ENCODE measurements at regions not wholly inside any gene's neighbourhood (a gene's known extent, or its start where the extent isn't known, plus 50 kb on each side); places are given as distances from the start of the nearest gene placed in this dataset.

DNA sequence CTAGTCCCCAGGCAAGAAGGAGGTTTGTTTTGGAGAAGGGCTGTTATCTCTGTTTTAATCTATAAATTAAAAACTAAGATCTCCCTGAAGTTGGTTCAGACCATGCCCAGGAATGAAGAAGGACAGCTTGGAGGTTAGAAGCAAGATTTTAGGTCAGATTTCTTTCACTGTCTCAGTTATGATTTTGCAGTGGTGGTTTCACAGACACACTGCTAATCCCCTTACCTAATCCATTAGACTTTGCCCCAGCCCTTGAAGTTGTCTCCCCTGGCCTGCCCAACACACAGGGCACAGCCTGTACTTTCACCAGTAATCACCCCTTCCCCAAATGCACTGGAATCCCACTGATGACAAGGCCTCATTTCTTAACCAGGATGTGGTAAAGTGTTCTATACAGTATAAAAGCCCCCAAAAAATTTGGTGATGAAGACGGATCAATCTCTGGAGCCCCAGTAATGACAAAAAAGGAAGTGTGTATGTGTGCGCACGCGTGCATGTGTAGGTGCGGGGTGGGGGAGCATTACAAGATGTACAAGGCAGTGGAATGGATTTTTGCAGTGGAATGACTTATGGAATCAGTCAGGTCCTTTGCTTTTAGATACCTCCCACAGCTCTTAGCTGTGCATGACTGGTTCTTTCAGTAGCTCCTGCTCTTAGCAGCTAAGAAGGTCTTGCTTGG lies 73.1 kb upstream of the TERB2 start:
- TF ChIP-seq EZH2 (IDR thresholded peaks at IDR 0.05; ENCODE audit: borderline replicate concordance, insufficient read depth, low read depth, low read length, poor library complexity, severe bottlenecking): no peak
- TF ChIP-seq, protein P1, sequence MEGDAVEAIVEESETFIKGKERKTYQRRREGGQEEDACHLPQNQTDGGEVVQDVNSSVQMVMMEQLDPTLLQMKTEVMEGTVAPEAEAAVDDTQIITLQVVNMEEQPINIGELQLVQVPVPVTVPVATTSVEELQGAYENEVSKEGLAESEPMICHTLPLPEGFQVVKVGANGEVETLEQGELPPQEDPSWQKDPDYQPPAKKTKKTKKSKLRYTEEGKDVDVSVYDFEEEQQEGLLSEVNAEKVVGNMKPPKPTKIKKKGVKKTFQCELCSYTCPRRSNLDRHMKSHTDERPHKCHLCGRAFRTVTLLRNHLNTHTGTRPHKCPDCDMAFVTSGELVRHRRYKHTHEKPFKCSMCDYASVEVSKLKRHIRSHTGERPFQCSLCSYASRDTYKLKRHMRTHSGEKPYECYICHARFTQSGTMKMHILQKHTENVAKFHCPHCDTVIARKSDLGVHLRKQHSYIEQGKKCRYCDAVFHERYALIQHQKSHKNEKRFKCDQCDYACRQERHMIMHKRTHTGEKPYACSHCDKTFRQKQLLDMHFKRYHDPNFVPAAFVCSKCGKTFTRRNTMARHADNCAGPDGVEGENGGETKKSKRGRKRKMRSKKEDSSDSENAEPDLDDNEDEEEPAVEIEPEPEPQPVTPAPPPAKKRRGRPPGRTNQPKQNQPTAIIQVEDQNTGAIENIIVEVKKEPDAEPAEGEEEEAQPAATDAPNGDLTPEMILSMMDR (IDR thresholded peaks at IDR 0.05): no peak

All from B cell (primary cell).